ENCODE measurements at regions not wholly inside any gene's neighbourhood (a gene's known extent, or its start where the extent isn't known, plus 50 kb on each side); places are given as distances from the start of the nearest gene placed in this dataset.
A peak's percentile ranks its signal among the peaks of the same experiment; 100 is the strongest.

GRCh38 chr5:27341342-27341741 is 303.0 kb upstream of the CDH9 start:
- Mint-ChIP-seq H3K27me3 (ENCODE audit: insufficient read depth) (0 out of 2 replicates have a peak, but pooled peaks cover 2% of the 10 kb centered on the region), H3K27ac (no peak overlapping the region), H3K36me3 (ENCODE audit: low read depth) (peaks cover 6% of the 10 kb centered on the region; the same call in 1 of the 2 replicates), H3K4me1 (ENCODE audit: low read depth) (peaks cover 9% of the 10 kb centered on the region; the same call in 1 of the 2 replicates), H3K9me3 (peaks cover 6% of the 10 kb centered on the region), H3K4me3 (no peak overlapping the region)
- no peak for TF ChIP-seq CTCF (IDR thresholded peaks at IDR 0.05)
- no peak for DNase-seq

DNA sequence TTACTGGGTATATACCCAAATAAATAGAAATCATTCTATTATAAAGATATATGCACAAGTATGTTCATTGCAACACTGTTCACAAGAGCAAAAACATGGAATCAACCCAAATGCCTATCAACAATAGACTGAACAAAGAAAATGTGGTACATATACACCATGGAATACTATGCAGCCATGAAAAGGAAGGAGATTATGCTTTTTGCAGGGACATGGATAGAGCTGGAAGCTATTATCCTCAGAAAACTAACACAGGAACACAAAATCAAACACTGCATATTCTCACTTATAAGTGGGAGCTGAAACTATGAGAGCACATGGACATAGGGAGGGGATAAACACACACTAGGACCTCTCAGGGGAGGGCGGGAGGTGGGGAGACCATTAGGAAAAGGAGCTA is 298.4 kb upstream of the CDH9 start:
- Mint-ChIP-seq H3K4me1 (ENCODE audit: low read depth) (peaks cover 28% of the 10 kb centered on the region), H3K27me3 (ENCODE audit: insufficient read depth) (0 out of 2 replicates have a peak, but pooled peaks cover 2% of the 10 kb centered on the region), H3K36me3 (ENCODE audit: low read depth) (peaks cover 6% of the 10 kb centered on the region; the same call in 1 of the 2 replicates), H3K27ac (no peak overlapping the region), H3K4me3 (no peak overlapping the region), H3K9me3 (peaks cover 6% of the 10 kb centered on the region)
- TF ChIP-seq CTCF (IDR thresholded peaks at IDR 0.05): no peak
- DNase-seq: no peak

GRCh38 chr5:27328480-27328879 is 290.1 kb upstream of the CDH9 start:
- TF ChIP-seq CTCF (IDR thresholded peaks at IDR 0.05): no peak
- peak; percentile 74 for DNase-seq
- Mint-ChIP-seq H3K4me1 (ENCODE audit: low read depth) (peaks cover 84% of the 10 kb centered on the region), H3K27me3 (ENCODE audit: insufficient read depth) (no peaks in the 10 kb centered on the region), H3K4me3 (peak overlapping the region; percentile 84), H3K27ac (peak overlapping the region; percentile 80), H3K9me3 (peaks cover 5% of the 10 kb centered on the region; the same call in 1 of the 2 replicates), H3K36me3 (ENCODE audit: low read depth) (no peaks in the 10 kb centered on the region; the same call in 1 of the 2 replicates)

DNA sequence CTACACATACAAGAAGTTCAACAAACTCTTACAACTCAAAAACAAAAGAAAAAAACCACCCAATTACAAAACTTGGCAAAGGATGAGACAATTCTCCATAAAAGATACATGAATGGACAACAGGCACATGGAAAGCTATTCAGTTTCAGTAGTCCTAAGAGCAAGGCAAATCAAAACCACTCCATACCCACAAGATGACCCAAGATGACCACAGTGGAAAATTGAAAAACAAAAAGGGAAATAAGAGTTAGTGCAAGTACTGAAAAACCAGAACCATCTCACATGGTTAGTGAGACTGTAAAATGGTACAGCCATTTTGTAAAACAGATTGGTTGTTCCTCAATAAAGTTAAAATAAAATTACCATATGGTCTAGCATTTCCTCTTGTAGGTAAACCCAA is 287.1 kb upstream of the CDH9 start:
- no peak for DNase-seq
- Mint-ChIP-seq H3K36me3 (ENCODE audit: low read depth) (no peaks in the 10 kb centered on the region), H3K27ac (peak overlapping the region; percentile 38; the same call in 1 of the 2 replicates), H3K27me3 (ENCODE audit: insufficient read depth) (no peaks in the 10 kb centered on the region), H3K9me3 (peaks cover 5% of the 10 kb centered on the region; the same call in 1 of the 2 replicates), H3K4me1 (ENCODE audit: low read depth) (peaks cover 71% of the 10 kb centered on the region), H3K4me3 (peak overlapping the region; percentile 84; the same call in 1 of the 2 replicates)
- TF ChIP-seq CTCF (IDR thresholded peaks at IDR 0.05): no peak

DNA sequence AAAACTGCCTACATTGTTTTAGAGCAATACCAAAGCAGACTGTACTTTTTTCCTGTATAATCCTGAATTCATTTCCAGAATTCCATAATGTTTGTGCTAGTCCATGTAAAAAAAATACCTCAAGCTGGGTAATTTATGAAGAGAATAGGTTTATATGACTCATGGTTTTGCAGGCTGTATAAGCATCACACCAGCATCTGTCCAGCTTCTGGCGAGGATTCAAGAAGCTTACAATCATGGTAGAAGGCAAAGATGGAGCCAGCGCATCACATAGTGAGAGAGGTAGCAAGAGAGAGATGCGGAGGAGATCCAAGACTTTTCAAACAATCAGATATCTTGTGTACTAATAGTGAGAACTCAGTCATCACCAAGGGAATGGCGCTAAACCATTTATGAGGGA is 280.3 kb upstream of the CDH9 start:
- no peak for TF ChIP-seq CTCF (IDR thresholded peaks at IDR 0.05)
- peaks cover 4% of the 10 kb centered on the region; the same call in 1 of the 2 replicates for H3K9me3 Mint-ChIP-seq
- H3K27ac Mint-ChIP-seq: no peak overlapping the region; the same call in 1 of the 2 replicates
- no peak for DNase-seq
- H3K27me3 Mint-ChIP-seq (ENCODE audit: insufficient read depth): no peaks in the 10 kb centered on the region
- peaks cover 6% of the 10 kb centered on the region; the same call in 1 of the 2 replicates for H3K36me3 Mint-ChIP-seq (ENCODE audit: low read depth)
- H3K4me3 Mint-ChIP-seq: no peak overlapping the region
- H3K4me1 Mint-ChIP-seq (ENCODE audit: low read depth): peaks cover 62% of the 10 kb centered on the region
